ENCODE measurements at regions not wholly inside any gene's neighbourhood (a gene's known extent, or its start where the extent isn't known, plus 50 kb on each side); places are given as distances from the start of the nearest gene placed in this dataset.
"Not testable (repeated sequence)": the region's sequence is repeated elsewhere in the genome, so short reads cannot be mapped to it uniquely, and the experiment has no call there.

DNA sequence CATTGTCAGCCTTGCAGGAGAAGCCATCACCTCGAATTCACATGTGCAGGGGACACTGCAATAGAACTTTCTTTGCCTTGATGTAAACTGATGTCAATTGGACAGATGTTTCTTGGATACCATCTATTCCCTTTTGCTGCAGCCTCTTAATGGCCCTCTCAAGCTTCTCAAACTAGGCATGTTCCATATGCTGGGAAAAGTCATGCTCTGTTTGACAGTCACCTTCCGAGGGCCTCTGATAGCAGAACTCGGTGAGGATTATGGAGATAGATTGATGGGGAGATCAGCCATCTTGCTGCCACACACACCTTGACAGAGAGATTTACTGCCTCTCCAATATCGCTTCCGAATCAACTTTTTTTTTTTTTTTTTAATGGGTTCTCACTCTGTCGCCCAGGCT lies 145.8 kb upstream of the NUDT4 start:
- Histone ChIP-seq H3K27ac (ENCODE audit: low read depth, low read length) (no peak overlapping the region), H3K4me1 (ENCODE audit: control insufficient read depth in 1 of 2, insufficient read depth in 2 of 2, low read length in 2 of 2) (no peaks in the 10 kb centered on the region), H3K4me3 (ENCODE audit: low read depth in 1 of 2, low read length in 2 of 2) (no peak overlapping the region), H3K27me3 (ENCODE audit: control insufficient read depth in 1 of 2, insufficient read depth in 2 of 2, low read length in 2 of 2) (no peaks in the 10 kb centered on the region), H3K9me3 (ENCODE audit: control insufficient read depth in 1 of 2, low read length in 2 of 2) (no peaks in the 10 kb centered on the region), H3K36me3 (ENCODE audit: control insufficient read depth in 1 of 2, insufficient read depth in 2 of 2, low read length in 2 of 2) (no peaks in the 10 kb centered on the region), H3K9ac (ENCODE audit: low read depth in 1 of 2, low read length in 2 of 2) (no peak overlapping the region)

DNA sequence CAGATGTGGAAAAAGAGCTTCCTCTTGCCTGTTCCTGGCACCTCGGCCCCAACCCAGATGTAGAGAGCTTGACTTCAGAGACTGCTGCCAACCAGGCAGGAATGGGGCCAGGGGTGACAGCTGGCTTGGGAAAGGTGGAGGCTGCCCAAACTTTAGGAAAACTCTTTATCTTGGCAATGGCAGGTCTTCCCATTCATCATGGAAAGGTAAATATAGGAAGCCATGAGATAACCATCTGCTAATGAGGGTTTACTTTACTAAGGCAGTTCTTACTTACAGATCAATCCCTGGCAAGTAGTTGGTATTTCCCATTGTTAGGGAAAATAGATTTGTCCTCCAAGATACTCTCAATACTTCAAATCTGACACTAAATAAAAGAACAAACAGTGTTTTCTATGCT lies 143.1 kb upstream of the NUDT4 start:
- no peaks in the 10 kb centered on the region for H3K4me1 ChIP-seq (ENCODE audit: control insufficient read depth in 1 of 2, insufficient read depth in 2 of 2, low read length in 2 of 2)
- no peak overlapping the region for H3K9ac ChIP-seq (ENCODE audit: low read depth in 1 of 2, low read length in 2 of 2)
- peaks cover 0 to 4% of the 10 kb centered on the region in 2 donors for H3K9me3 ChIP-seq (ENCODE audit: control insufficient read depth in 1 of 2, low read length in 2 of 2)
- H3K4me3 ChIP-seq (ENCODE audit: low read depth in 1 of 2, low read length in 2 of 2) = no peak overlapping the region
- H3K27ac ChIP-seq (ENCODE audit: low read depth, low read length) = no peak overlapping the region
- H3K36me3 ChIP-seq (ENCODE audit: control insufficient read depth in 1 of 2, insufficient read depth in 2 of 2, low read length in 2 of 2) = no peaks in the 10 kb centered on the region
- H3K27me3 ChIP-seq (ENCODE audit: control insufficient read depth in 1 of 2, insufficient read depth in 2 of 2, low read length in 2 of 2) = no peaks in the 10 kb centered on the region

DNA sequence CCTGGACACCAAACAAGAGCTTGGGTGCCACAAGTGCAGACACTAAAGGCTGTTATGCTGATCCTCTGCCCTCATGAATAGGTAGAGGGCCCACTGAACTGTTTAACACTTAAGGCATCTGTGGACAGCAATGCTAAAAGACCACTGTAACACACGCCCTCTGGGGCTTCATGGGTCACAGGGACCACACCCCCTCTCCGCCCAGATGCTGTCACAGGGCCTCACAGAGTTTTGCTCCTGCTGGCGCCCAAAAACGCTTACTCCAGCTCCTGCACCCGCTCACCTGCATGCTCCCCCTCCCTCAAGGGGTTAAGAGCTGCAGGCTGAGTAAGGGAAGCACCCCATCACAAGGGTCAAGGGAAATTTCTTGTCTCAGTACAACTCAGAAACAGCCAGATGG lies 141.8 kb upstream of the NUDT4 start:
- Histone ChIP-seq H3K9ac (ENCODE audit: low read depth in 1 of 2, low read length in 2 of 2) (no peak overlapping the region), H3K9me3 (ENCODE audit: control insufficient read depth in 1 of 2, low read length in 2 of 2) (peaks cover 0 to 4% of the 10 kb centered on the region in 2 donors), H3K27ac (ENCODE audit: low read depth, low read length) (no peak overlapping the region), H3K4me3 (ENCODE audit: low read depth in 1 of 2, low read length in 2 of 2) (no peak overlapping the region), H3K36me3 (ENCODE audit: control insufficient read depth in 1 of 2, insufficient read depth in 2 of 2, low read length in 2 of 2) (no peaks in the 10 kb centered on the region), H3K4me1 (ENCODE audit: control insufficient read depth in 1 of 2, insufficient read depth in 2 of 2, low read length in 2 of 2) (no peaks in the 10 kb centered on the region), H3K27me3 (ENCODE audit: control insufficient read depth in 1 of 2, insufficient read depth in 2 of 2, low read length in 2 of 2) (no peaks in the 10 kb centered on the region)

DNA sequence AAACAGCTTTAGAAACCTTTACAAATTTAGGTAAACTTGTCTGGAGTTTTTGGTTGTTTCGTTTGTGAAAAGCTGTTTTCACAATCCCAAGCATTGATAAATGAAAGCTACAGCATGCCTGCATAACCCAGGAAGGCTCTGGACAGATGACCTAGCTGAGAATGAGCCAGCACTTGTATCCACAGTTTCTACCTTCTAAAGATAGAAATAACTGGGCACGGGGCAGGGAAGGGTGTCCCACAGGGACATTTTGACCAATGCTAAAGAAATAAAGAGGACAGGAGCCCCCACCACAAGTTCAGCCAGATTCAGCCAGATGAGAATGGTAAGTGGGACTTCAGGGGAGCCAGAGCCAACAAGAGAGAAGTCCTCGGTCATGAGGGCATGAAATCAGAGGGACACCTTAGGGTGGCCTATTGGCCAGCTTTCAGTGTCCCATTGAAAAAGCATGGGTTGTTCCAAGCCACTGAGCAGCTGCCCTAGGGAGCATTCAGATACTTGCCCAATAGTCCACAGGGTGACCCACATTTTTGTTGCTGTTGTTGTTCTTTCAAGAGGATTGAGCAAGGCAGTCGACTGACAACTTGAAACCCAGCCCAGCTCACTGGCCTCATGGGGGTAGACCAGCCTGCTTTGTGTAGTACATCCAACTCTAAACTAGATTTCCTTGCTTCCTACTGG lies 140.3 kb upstream of the NUDT4 start:
- Histone ChIP-seq H3K4me1 (ENCODE audit: control insufficient read depth in 1 of 2, insufficient read depth in 2 of 2, low read length in 2 of 2) (no peaks in the 10 kb centered on the region), H3K27me3 (ENCODE audit: control insufficient read depth in 1 of 2, insufficient read depth in 2 of 2, low read length in 2 of 2) (no peaks in the 10 kb centered on the region), H3K9ac (ENCODE audit: low read depth in 1 of 2, low read length in 2 of 2) (no peak overlapping the region), H3K36me3 (ENCODE audit: control insufficient read depth in 1 of 2, insufficient read depth in 2 of 2, low read length in 2 of 2) (no peaks in the 10 kb centered on the region), H3K27ac (ENCODE audit: low read depth, low read length) (no peak overlapping the region), H3K9me3 (ENCODE audit: control insufficient read depth in 1 of 2, low read length in 2 of 2) (peaks cover 0 to 4% of the 10 kb centered on the region in 2 donors), H3K4me3 (ENCODE audit: low read depth in 1 of 2, low read length in 2 of 2) (no peak overlapping the region)

DNA sequence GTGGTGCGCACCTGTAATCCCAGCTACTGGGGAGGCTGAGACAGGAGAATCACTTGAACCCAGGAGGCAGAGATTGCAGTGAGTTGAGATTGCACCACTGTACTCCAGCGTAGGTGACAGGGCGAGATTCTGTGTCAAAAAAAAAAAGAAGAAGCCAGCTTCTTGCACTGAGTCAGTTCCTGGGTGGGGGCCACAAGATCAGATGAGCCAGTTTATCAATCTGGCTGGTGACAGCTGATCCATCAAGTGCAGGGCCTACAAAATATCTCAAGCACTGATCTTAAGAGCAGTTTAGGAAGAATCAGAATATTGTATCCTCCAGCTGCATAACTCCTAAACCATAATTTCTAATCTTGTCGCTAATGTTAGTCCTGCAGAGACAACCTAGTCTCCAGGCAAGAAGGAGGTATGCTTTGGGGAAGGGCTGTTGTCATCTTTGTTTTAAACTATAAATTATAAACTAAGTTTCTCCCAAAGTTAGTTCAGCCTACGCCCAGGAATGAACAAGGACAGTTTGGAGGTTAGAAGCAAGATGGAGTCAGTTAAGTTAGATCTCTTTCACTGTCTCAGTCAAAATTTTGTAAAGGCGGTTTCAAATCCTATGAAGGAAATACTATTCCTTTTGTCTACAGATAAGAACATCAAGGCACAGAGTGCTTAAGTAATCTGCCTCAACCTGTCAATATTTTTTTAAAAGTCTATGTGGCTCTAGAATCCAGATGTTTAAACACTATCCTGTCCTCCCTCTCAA lies 139.0 kb upstream of the NUDT4 start:
- not testable (repeated sequence) for H3K27me3 ChIP-seq (ENCODE audit: control insufficient read depth in 1 of 2, insufficient read depth in 2 of 2, low read length in 2 of 2); H3K9ac ChIP-seq (ENCODE audit: low read depth in 1 of 2, low read length in 2 of 2); H3K4me1 ChIP-seq (ENCODE audit: control insufficient read depth in 1 of 2, insufficient read depth in 2 of 2, low read length in 2 of 2); H3K36me3 ChIP-seq (ENCODE audit: control insufficient read depth in 1 of 2, insufficient read depth in 2 of 2, low read length in 2 of 2); H3K4me3 ChIP-seq (ENCODE audit: low read depth in 1 of 2, low read length in 2 of 2); H3K27ac ChIP-seq (ENCODE audit: low read depth, low read length); H3K9me3 ChIP-seq (ENCODE audit: control insufficient read depth in 1 of 2, low read length in 2 of 2)

DNA sequence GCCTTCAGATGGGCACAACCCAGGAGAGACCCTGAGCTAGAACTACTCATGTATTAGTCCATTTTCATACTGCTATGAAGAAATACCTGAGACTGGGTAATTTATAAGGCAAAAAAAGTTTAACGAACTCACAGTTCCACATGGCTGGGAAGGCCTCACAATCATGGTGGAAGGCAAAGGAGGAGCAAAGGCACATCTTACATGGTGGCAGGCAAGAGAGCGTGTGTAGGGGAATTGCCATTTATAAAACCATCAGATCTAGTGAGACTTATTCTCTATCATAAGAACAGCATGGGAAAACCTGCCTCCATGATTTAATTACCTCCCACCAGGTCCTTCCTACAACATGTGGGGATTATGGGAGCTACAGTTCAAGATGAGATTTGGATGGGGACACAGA lies 137.9 kb upstream of the NUDT4 start:
- H3K4me3 ChIP-seq (ENCODE audit: low read depth in 1 of 2, low read length in 2 of 2); H3K27ac ChIP-seq (ENCODE audit: low read depth, low read length); H3K9ac ChIP-seq (ENCODE audit: low read depth in 1 of 2, low read length in 2 of 2); H3K27me3 ChIP-seq (ENCODE audit: control insufficient read depth in 1 of 2, insufficient read depth in 2 of 2, low read length in 2 of 2); H3K9me3 ChIP-seq (ENCODE audit: control insufficient read depth in 1 of 2, low read length in 2 of 2); H3K36me3 ChIP-seq (ENCODE audit: control insufficient read depth in 1 of 2, insufficient read depth in 2 of 2, low read length in 2 of 2): not testable (repeated sequence)
- peaks cover 15 to 16% of the 10 kb centered on the region in 2 donors for H3K4me1 ChIP-seq (ENCODE audit: control insufficient read depth in 1 of 2, insufficient read depth in 2 of 2, low read length in 2 of 2)

DNA sequence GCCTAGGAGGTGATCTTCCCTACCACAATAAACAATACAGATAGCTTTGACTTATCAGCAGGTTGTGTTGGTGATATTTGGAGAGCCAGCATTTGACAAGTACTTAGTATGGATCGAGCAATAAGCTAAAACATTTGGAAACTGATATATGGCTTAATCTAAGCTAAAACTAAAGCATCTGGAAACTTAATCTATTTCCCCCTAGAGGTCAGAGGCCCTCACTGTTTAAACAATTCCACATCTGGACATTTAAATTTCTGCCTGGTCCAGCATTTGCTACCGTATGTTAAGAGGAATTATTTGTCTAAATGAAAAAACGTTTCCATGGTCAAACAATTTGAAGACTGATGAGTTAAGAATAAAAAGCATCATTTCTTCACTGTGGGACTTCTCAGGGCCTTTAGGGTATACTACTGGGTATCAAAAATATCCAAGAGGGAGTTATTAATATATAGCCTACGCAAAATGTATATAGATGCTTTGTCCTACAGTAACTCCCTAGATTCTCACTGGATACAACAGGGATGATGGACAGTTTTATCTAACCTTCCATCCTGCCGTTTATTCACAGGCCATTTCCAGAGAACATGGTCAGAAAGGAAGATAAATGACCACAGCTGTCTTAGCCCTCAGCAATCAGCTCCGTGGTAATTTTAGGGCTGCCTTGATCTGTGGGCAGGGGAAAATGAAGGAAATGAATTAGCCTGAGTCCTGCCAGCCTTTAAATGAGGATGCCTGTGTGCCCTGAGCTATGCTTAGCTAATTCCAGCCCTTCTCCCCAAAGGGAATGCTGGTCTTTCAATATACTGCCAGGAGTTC lies 135.4 kb upstream of the NUDT4 start:
- no peaks in the 10 kb centered on the region for H3K36me3 ChIP-seq (ENCODE audit: control insufficient read depth in 1 of 2, insufficient read depth in 2 of 2, low read length in 2 of 2)
- peaks cover 0 to 4% of the 10 kb centered on the region in 2 donors for H3K9me3 ChIP-seq (ENCODE audit: control insufficient read depth in 1 of 2, low read length in 2 of 2)
- H3K27ac ChIP-seq (ENCODE audit: low read depth, low read length) = no peak overlapping the region
- no peak overlapping the region for H3K9ac ChIP-seq (ENCODE audit: low read depth in 1 of 2, low read length in 2 of 2)
- no peak overlapping the region for H3K4me3 ChIP-seq (ENCODE audit: low read depth in 1 of 2, low read length in 2 of 2)
- peaks cover 17 to 19% of the 10 kb centered on the region in 2 donors for H3K4me1 ChIP-seq (ENCODE audit: control insufficient read depth in 1 of 2, insufficient read depth in 2 of 2, low read length in 2 of 2)
- no peaks in the 10 kb centered on the region for H3K27me3 ChIP-seq (ENCODE audit: control insufficient read depth in 1 of 2, insufficient read depth in 2 of 2, low read length in 2 of 2)

DNA sequence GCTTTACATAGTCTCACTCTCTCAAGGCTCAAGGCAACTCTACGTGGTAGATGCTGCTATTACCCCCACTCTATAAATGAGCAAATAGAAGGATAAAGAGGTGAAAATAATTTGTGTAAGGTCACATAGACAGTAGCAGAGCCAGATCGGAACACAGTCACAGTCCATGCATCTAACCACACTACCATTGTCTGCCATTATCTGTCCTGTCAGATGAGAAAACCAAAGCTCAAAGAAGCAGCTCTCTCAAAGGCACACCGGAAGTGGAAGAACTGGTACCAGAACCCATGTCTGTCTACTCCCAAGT lies 134.4 kb upstream of the NUDT4 start:
- Histone ChIP-seq H3K4me3 (ENCODE audit: low read depth in 1 of 2, low read length in 2 of 2) (no peak overlapping the region), H3K4me1 (ENCODE audit: control insufficient read depth in 1 of 2, insufficient read depth in 2 of 2, low read length in 2 of 2) (peaks cover 17 to 19% of the 10 kb centered on the region in 2 donors), H3K9ac (ENCODE audit: low read depth in 1 of 2, low read length in 2 of 2) (no peak overlapping the region), H3K27me3 (ENCODE audit: control insufficient read depth in 1 of 2, insufficient read depth in 2 of 2, low read length in 2 of 2) (no peaks in the 10 kb centered on the region), H3K36me3 (ENCODE audit: control insufficient read depth in 1 of 2, insufficient read depth in 2 of 2, low read length in 2 of 2) (no peaks in the 10 kb centered on the region), H3K9me3 (ENCODE audit: control insufficient read depth in 1 of 2, low read length in 2 of 2) (no peaks in the 10 kb centered on the region), H3K27ac (ENCODE audit: low read depth, low read length) (no peak overlapping the region)

DNA sequence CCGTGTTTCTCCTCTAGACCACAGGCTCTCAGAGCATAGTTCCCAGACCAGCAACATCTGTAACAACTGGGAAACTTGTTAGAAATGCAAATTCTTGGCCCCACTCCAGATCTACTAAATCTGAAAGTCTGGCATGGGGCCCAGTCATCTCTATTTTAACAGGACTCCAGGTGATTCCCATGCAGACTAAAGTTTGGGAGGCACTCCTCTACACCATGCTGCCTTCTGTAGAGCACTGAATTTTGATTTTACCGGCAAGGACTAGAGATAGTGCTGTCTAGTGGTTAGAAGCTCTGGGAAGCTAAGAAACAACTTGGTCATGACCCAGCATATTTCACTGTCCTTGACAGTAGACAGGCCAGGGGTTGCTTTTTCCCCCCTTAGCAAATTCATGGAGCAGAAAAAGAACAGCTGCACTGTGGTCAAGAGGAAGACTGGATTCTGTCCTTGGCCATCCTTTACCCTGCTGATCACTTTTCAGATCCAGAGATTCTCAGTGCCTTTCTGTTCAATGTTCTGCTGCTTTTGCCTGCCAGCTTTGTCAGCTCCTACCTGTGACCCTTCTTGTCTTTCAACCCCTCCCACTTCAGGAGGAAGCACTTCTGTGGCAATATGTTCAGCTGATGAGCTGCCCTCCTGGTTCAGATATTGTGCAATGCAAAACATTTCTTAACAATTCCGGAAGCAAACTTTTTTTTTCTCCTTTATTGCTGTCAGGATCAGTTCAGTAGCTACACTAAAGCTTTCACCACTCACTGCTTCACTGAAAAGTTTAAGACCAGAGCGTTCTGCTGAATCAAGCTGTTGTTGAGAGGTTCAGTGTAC lies 133.8 kb upstream of the NUDT4 start:
- no peak overlapping the region for H3K9ac ChIP-seq (ENCODE audit: low read depth in 1 of 2, low read length in 2 of 2)
- no peaks in the 10 kb centered on the region for H3K9me3 ChIP-seq (ENCODE audit: control insufficient read depth in 1 of 2, low read length in 2 of 2)
- H3K4me3 ChIP-seq (ENCODE audit: low read depth in 1 of 2, low read length in 2 of 2) = no peak overlapping the region
- H3K27ac ChIP-seq (ENCODE audit: low read depth, low read length) = no peak overlapping the region
- H3K27me3 ChIP-seq (ENCODE audit: control insufficient read depth in 1 of 2, insufficient read depth in 2 of 2, low read length in 2 of 2) = no peaks in the 10 kb centered on the region
- no peaks in the 10 kb centered on the region for H3K36me3 ChIP-seq (ENCODE audit: control insufficient read depth in 1 of 2, insufficient read depth in 2 of 2, low read length in 2 of 2)
- H3K4me1 ChIP-seq (ENCODE audit: control insufficient read depth in 1 of 2, insufficient read depth in 2 of 2, low read length in 2 of 2) = peaks cover 17 to 19% of the 10 kb centered on the region in 2 donors

Data from duodenal mucosa (tissue), 2 donors.